Subcutaneous abdominal adipose tissue (tissue), 5 donors: ENCODE measurements at regions not wholly inside any gene's neighbourhood (a gene's known extent, or its start where the extent isn't known, plus 50 kb on each side); places are given as distances from the start of the nearest gene placed in this dataset.

Experiments
- H3K27ac ChIP-seq: one replicate; pipeline ENCODE4 v1.7.0; 2013; ENCODE audit warnings: low read depth, mild to moderate bottlenecking, inconsistent platforms, low read length, moderate library complexity
- H3K27me3 ChIP-seq, 5 donors: one replicate each; pipeline ENCODE4 v1.7.0; 2013; ENCODE audit warnings: low read length in 5 of 5, inconsistent platforms in 1 of 5; ENCODE audit not compliant: control insufficient read depth in 5 of 5, insufficient read depth in 4 of 5
- H3K36me3 ChIP-seq, 5 donors: one replicate each; pipeline ENCODE4 v1.7.0; 2013; ENCODE audit warnings: low read length in 5 of 5; ENCODE audit not compliant: control insufficient read depth in 5 of 5, insufficient read depth in 5 of 5
- H3K4me1 ChIP-seq, 5 donors: one replicate each; pipeline ENCODE4 v1.7.0; 2013; ENCODE audit warnings: low read length in 5 of 5, mild to moderate bottlenecking in 3 of 5, moderate library complexity in 1 of 5; ENCODE audit not compliant: control insufficient read depth in 5 of 5, insufficient read depth in 5 of 5
- H3K4me3 ChIP-seq, 5 donors: one replicate each; pipeline ENCODE4 v1.7.0; 2013; ENCODE audit warnings: low read length in 5 of 5, low read depth in 1 of 5
- H3K9ac ChIP-seq, 5 donors: one replicate each; pipeline ENCODE4 v1.7.0; 2013; ENCODE audit warnings: low read length in 5 of 5, mild to moderate bottlenecking in 4 of 5, moderate library complexity in 3 of 5
- H3K9me3 ChIP-seq, 5 donors: one replicate each; pipeline ENCODE4 v1.7.0; 2013; ENCODE audit warnings: low read length in 5 of 5; ENCODE audit not compliant: control insufficient read depth in 5 of 5
- donor health status: healthy.
- donor health status: healthy.
- donor health status: healthy.
- donor health status: healthy.
- donor health status: healthy.

DNA sequence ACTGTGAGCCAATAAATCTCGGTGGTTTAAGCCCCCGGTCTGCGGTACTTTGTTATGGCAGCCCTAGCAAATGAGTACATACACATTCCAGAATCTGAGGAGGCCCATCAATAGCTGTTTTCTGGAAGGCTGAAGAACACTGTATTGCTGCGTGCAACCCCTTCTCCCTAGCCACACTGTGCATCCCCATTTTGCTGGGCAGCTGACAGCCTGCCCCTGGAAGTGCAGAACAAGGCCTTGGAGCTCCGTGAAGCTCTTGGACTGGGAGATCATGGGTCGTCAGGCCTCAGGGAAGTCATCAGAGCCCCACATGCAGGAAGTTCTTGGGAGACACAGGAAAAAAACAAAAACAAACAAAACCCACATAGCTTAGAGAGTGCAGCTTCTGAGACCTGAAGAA lies 90.6 kb upstream of the ST6GAL2 start:
- Histone ChIP-seq H3K27me3 (no peaks in the 10 kb centered on the region), H3K4me3 (no peak overlapping the region), H3K4me1 (peaks cover 0 to 6% (median 0%) of the 10 kb centered on the region in 5 donors), H3K36me3 (no peaks in the 10 kb centered on the region), H3K27ac (no peak overlapping the region), H3K9ac (no peak overlapping the region), H3K9me3 (no peaks in the 10 kb centered on the region)

DNA sequence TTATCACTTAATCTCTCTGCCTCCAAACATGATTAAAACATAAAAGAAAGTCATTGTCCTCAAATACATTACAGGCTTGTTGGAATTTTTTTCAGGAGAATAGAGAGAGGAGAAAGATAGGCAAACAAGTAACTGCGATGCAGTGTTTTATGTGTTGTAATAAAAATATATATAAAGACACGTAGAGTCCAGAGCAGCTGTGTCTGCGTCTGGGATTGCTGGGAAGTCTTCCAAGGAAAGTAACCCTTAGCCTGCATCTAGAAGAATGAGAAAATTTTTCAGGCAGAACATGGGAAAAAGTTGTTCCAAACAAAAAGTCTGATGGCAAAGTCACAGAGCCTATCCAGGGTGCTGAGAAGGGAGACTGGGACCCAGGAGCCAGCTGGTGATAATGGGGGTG lies 91.8 kb upstream of the ST6GAL2 start:
- H3K27ac ChIP-seq = no peak overlapping the region
- H3K9ac ChIP-seq = no peak overlapping the region
- no peaks in the 10 kb centered on the region for H3K27me3 ChIP-seq
- H3K4me3 ChIP-seq = no peak overlapping the region
- peaks cover 0 to 6% (median 0%) of the 10 kb centered on the region in 5 donors for H3K4me1 ChIP-seq
- no peaks in the 10 kb centered on the region for H3K9me3 ChIP-seq
- no peaks in the 10 kb centered on the region for H3K36me3 ChIP-seq

DNA sequence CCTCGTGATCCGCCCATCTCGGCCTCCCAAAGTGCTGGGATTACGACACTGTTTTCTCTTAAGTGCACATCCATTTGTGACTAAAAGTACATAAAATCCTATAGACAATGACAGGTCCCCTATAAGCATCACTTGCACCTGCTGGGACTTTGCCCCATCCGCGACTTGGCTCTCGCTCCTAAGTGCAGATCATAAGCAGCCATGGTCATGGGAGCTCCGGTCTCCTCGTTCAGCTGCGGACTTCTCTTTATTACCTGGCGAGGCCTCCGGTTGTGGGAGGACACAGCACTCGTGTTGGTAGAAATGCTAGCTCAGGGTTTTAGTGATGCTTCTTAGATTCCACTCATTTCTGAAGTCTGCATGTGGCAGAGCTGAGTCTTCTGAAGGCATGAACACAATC lies 92.7 kb upstream of the ST6GAL2 start:
- Histone ChIP-seq H3K9me3 (no peaks in the 10 kb centered on the region), H3K4me1 (peaks cover 0 to 6% (median 0%) of the 10 kb centered on the region in 5 donors), H3K36me3 (no peaks in the 10 kb centered on the region), H3K4me3 (no peak overlapping the region), H3K27ac (no peak overlapping the region), H3K27me3 (no peaks in the 10 kb centered on the region), H3K9ac (no peak overlapping the region)

DNA sequence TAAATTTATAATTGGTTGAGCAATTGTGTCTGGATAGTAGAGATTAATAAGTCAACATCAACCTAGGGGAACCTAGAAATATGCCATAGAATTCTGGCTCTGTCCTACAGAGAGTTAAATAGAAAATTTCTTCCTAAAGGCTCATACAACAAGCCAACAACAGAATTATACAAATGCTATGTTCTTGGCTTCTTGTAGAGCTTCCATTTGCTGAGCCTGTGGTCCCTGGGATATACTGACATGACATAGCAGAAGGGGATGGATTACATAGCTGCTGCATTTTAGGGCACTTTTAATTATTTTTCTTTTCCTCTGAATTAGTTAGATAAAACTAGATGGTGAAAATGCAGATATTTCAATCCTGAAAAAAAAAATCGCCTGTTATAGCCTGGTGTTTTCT lies 95.5 kb upstream of the ST6GAL2 start:
- H3K27me3 ChIP-seq = no peaks in the 10 kb centered on the region
- H3K4me1 ChIP-seq = peaks cover 0 to 6% (median 0%) of the 10 kb centered on the region in 5 donors
- no peak overlapping the region for H3K27ac ChIP-seq
- H3K36me3 ChIP-seq = no peaks in the 10 kb centered on the region
- no peak overlapping the region for H3K4me3 ChIP-seq
- H3K9me3 ChIP-seq = no peaks in the 10 kb centered on the region
- no peak overlapping the region for H3K9ac ChIP-seq

DNA sequence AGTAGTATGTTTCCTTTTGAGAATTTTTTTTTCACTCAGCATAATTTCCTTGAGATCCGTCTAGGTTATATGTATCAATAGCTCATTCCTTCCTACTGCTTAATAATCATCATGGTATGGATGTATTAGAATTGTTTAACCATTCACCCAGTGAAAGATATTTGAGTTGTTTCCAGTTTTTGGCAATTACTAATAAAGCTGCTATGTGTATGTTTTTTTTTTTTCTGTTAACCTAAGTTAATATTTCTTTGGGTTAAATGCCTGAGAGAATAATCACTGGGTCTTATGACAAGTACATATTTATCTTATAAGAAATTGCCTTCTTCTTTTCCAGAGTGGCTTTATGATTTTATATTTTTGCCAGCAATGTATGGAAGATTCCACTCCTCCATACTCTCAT lies 96.4 kb upstream of the ST6GAL2 start:
- H3K4me3 ChIP-seq = no peak overlapping the region
- no peak overlapping the region for H3K27ac ChIP-seq
- peaks cover 0 to 6% (median 0%) of the 10 kb centered on the region in 5 donors for H3K4me1 ChIP-seq
- no peaks in the 10 kb centered on the region for H3K9me3 ChIP-seq
- no peak overlapping the region for H3K9ac ChIP-seq
- no peaks in the 10 kb centered on the region for H3K36me3 ChIP-seq
- H3K27me3 ChIP-seq = no peaks in the 10 kb centered on the region

DNA sequence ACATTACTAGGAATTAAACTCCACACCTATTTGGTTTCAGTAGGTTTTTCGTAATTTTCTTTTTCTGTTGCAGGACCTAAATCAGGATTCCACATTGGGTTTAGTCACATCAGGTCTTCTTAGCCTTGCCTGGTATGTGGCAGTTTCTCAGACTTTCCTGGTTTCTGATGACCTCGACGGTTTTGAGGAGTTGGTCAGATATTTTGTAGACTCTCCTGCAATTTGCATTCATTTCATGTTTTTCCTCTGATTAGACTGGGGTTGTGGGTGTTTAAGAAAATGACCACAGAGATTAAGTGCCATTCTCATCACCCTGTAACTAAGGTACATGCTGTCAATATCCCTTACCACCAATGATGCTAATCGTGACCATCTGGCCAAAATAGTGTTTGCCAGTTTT lies 97.3 kb upstream of the ST6GAL2 start:
- no peak overlapping the region for H3K9ac ChIP-seq
- no peaks in the 10 kb centered on the region for H3K36me3 ChIP-seq
- H3K9me3 ChIP-seq = no peaks in the 10 kb centered on the region
- no peaks in the 10 kb centered on the region for H3K27me3 ChIP-seq
- no peaks in the 10 kb centered on the region for H3K4me1 ChIP-seq
- no peak overlapping the region for H3K27ac ChIP-seq
- H3K4me3 ChIP-seq = no peak overlapping the region

DNA sequence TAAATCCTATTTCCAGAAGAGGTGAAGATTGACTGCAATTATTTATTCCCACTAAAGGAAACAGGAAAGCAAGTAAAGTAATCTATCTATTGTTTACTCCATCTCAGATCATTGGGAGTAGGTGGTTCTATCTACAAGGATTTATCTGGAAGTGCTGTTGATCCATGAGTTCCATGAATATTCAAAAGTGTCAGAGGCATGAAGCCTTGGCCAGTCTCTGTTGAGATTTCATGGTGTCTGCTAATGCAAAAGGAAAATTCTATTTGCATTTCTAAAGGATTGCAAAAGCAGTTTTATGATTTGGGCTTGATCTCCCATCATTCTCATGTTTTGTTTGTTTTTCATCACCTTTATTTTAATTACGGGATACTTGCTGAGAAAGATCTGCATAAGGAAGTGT lies 102.4 kb upstream of the ST6GAL2 start:
- H3K36me3 ChIP-seq = no peaks in the 10 kb centered on the region
- no peaks in the 10 kb centered on the region for H3K4me1 ChIP-seq
- no peak overlapping the region for H3K4me3 ChIP-seq
- H3K27ac ChIP-seq = no peak overlapping the region
- H3K9me3 ChIP-seq = no peaks in the 10 kb centered on the region
- H3K27me3 ChIP-seq = no peaks in the 10 kb centered on the region
- H3K9ac ChIP-seq = no peak overlapping the region

DNA sequence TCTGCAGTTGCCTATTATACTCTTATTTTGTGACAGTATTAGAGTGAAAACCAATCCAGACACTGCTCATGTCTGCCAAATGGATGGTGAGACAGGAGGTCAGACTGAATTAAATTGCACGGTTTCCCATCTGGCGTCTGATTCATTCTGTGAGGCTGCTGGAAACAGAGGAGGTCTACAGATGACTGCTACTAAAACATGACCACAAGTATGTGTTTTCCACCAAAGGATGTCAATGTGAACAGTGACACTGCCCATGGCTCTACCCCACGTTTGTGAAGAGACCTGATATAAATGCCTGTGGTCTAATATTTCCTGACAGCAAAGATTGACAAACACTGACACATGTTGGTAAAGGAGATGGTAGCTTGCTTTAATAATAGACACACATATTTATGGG lies 104.3 kb upstream of the ST6GAL2 start:
- Histone ChIP-seq H3K27ac (no peak overlapping the region), H3K9me3 (no peaks in the 10 kb centered on the region), H3K9ac (no peak overlapping the region), H3K4me1 (peaks cover 0 to 3% (median 1%) of the 10 kb centered on the region in 5 donors), H3K27me3 (no peaks in the 10 kb centered on the region), H3K36me3 (no peaks in the 10 kb centered on the region), H3K4me3 (no peak overlapping the region)

DNA sequence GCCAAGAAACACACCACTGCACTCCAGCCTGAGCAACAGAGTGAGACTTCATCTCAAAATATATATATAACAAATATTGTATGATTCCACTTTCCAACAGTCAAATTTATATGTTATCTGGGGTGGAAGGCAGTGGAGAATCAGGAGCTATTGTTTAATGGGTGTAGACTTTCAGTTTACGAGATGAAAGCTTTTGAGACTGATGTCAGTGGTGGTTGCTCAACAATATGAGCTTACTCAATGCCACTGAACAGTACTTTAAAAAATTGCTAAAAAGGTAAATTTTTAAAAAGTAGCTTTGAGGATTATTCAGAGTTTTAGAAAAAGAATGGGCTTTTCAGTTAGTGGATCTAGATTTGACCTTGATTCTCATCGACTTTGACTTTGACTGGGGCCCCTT lies 105.9 kb upstream of the ST6GAL2 start:
- no peak overlapping the region for H3K9ac ChIP-seq
- no peak overlapping the region for H3K27ac ChIP-seq
- H3K27me3 ChIP-seq = peaks cover 0 to 6% (median 0%) of the 10 kb centered on the region in 5 donors
- H3K9me3 ChIP-seq = no peaks in the 10 kb centered on the region
- H3K4me1 ChIP-seq = peaks cover 0 to 6% (median 4%) of the 10 kb centered on the region in 5 donors
- no peaks in the 10 kb centered on the region for H3K36me3 ChIP-seq
- H3K4me3 ChIP-seq = no peak overlapping the region

DNA sequence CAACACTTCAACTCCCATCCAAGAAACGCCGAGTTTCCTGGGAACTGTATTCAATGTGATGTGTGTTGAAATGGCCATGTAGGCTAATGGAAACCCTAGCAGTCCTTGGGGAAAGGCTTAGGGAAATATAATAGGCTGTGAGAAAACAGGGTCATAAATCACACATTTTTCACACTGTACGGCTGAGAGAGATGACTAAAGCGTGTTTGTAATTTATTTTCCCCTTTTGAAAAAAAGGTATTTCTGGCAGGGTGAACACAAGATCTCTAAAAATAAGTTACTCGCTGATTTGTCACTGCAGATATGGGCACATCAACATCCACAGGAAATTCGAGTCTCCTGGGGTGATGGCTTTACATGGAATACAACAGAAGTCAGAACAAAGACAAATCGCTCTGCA lies 109.6 kb upstream of the ST6GAL2 start:
- no peaks in the 10 kb centered on the region for H3K9me3 ChIP-seq
- H3K4me1 ChIP-seq = peaks cover 0 to 6% (median 4%) of the 10 kb centered on the region in 5 donors
- no peak overlapping the region for H3K9ac ChIP-seq
- no peak overlapping the region for H3K27ac ChIP-seq
- no peaks in the 10 kb centered on the region for H3K36me3 ChIP-seq
- peaks cover 0 to 6% (median 0%) of the 10 kb centered on the region in 5 donors for H3K27me3 ChIP-seq
- H3K4me3 ChIP-seq = no peak overlapping the region
